Fibroblast of lung (primary cell): ENCODE measurements at regions not wholly inside any gene's neighbourhood (a gene's known extent, or its start where the extent isn't known, plus 50 kb on each side); places are given as distances from the start of the nearest gene placed in this dataset.

Source experiments
- CTCF ChIP-seq, 2 donors: IDR thresholded peaks in 1 of 2; conservative IDR thresholded peaks in 1 of 2; 1 replicate in 1 of 2; 2 replicates in 1 of 2; pipeline ENCODE4 v1.5.1; 2011 to 2012; ENCODE audit warnings: low read length in 2 of 2, control low read depth in 1 of 2, inconsistent platforms in 1 of 2, low read depth in 1 of 2, mild to moderate bottlenecking in 1 of 2
- EZH2 ChIP-seq: IDR thresholded peaks from 2 replicates; pipeline ENCODE4 v1.5.1; 2012; ENCODE audit warnings: low read length, control low read depth, mild to moderate bottlenecking; ENCODE audit errors: missing control alignments

GRCh38 chr6:97668716-97669115 lies 385.7 kb upstream of the MMS22L start:
- no peak for TF ChIP-seq EZH2
- TF ChIP-seq CTCF (conservative IDR thresholded peaks at IDR 0.05 in 1 of 2, IDR thresholded peaks at IDR 0.05 in 1 of 2; ENCODE audit: low read depth in 1 of 2, low read length in 2 of 2), result no peak
